OCI-LY3 (cell line): ENCODE measurements at regions not wholly inside any gene's neighbourhood (a gene's known extent, or its start where the extent isn't known, plus 50 kb on each side); places are given as distances from the start of the nearest gene placed in this dataset.
A peak's percentile ranks its signal among the peaks of the same experiment; 100 is the strongest.

Experiments used
- H2AFZ ChIP-seq: fragments of 200-600, 300-600 bp; shearing (Covaris generic); 2 replicates; pipeline ENCODE4 v1.6.0; 2014; ENCODE audit warnings: antibody characterized with exemption, low read depth, low read length
- H3K27ac ChIP-seq: fragments of 200-600, 300-600 bp; sonication (generic); 2 replicates; pipeline ENCODE4 v1.5.1; 2014; ENCODE audit warnings: mild to moderate bottlenecking, low read length, moderate library complexity, mixed read lengths
- H3K27me3 ChIP-seq: fragments of 200-600, 300-600 bp; sonication (generic); 2 replicates; pipeline ENCODE4 v1.6.1; 2014; ENCODE audit warnings: low read depth, low read length, mixed read lengths
- H3K36me3 ChIP-seq: fragments of 200-600, 300-600 bp; sonication (generic); replicated peaks from 2 replicates; pipeline ENCODE3; 2014; ENCODE audit warnings: low read depth, low read length, mixed read lengths
- H3K4me1 ChIP-seq: fragments of 300-600, 200-600 bp; sonication (generic); 2 replicates; pipeline ENCODE4 v1.6.1; 2014; ENCODE audit warnings: low read length, mixed read lengths
- H3K4me2 ChIP-seq: fragments of 200-600, 300-600 bp; sonication (generic); 2 replicates; pipeline ENCODE4 v1.6.1; 2014; ENCODE audit warnings: low read length, mixed read lengths
- H3K4me3 ChIP-seq: fragments of 300-600, 200-600 bp; sonication (generic); 2 replicates; pipeline ENCODE4 v1.5.1; 2014; ENCODE audit warnings: antibody characterized with exemption, mild to moderate bottlenecking, low read length, moderate library complexity
- H3K79me2 ChIP-seq: fragments of 300-600, 200-600 bp; shearing (Covaris generic); 2 replicates; pipeline ENCODE4 v1.6.1; 2014; ENCODE audit warnings: mild to moderate bottlenecking, low read length, mixed read lengths
- H3K9ac ChIP-seq: fragments of 300-600, 200-600 bp; shearing (Covaris generic); 2 replicates; pipeline ENCODE4 v1.6.0; 2014; ENCODE audit warnings: mild to moderate bottlenecking, low read length, moderate library complexity
- H3K9me3 ChIP-seq: fragments of 200-600, 300-600 bp; shearing (Covaris generic); 2 replicates; pipeline ENCODE4 v1.6.1; 2014; ENCODE audit warnings: low read length, mixed read lengths; ENCODE audit not compliant: insufficient read depth
- H4K20me1 ChIP-seq: fragments of 200-600, 300-600 bp; sonication (generic); 2 replicates; pipeline ENCODE4 v1.6.1; 2016; ENCODE audit warnings: low read length, mixed read lengths; ENCODE audit not compliant: insufficient read depth
- CTCF ChIP-seq: fragments of 200-600, 300-600 bp; sonication (generic); IDR thresholded peaks from 2 replicates; pipeline ENCODE4 v1.5.1; 2014; ENCODE audit warnings: antibody characterized with exemption, low read length, low read depth
- EZH2phosphoT487 ChIP-seq: fragments of 200-600 bp; shearing (Covaris generic); IDR thresholded peaks from 2 replicates; pipeline ENCODE4 v1.6.1; 2018; ENCODE audit warnings: antibody characterized with exemption, mixed run types, low read depth

- Histone ChIP-seq H3K4me1 (peaks cover 40% of the 10 kb centered on the region), H3K4me3 (no peak overlapping the region), H4K20me1 (no peaks in the 10 kb centered on the region), H3K27ac (no peak overlapping the region), H3K27me3 (peaks cover 13% of the 10 kb centered on the region), H3K9ac (no peak overlapping the region), H3K4me2 (no peak overlapping the region), H3K9me3 (no peaks in the 10 kb centered on the region), H2AFZ (no peak overlapping the region), H3K36me3 (no peaks in the 10 kb centered on the region), H3K79me2 (no peaks in the 10 kb centered on the region)
- no peak for TF ChIP-seq EZH2phosphoT487
- TF ChIP-seq CTCF: no peak
Measured at GRCh38 chr10:3006093-3006492, 61.3 kb upstream of the PFKP start.

GRCh38 chr10:3002304-3002703 is 65.0 kb upstream of the PFKP start:
- Histone ChIP-seq H4K20me1 (no peaks in the 10 kb centered on the region), H3K27me3 (no peaks in the 10 kb centered on the region), H3K4me3 (no peak overlapping the region), H3K79me2 (no peaks in the 10 kb centered on the region), H3K27ac (peak overlapping the region; percentile 28), H3K4me2 (peak overlapping the region; percentile 47), H3K9ac (no peak overlapping the region), H2AFZ (peak overlapping the region; percentile 78), H3K9me3 (no peaks in the 10 kb centered on the region), H3K36me3 (no peaks in the 10 kb centered on the region), H3K4me1 (peaks cover 18% of the 10 kb centered on the region)
- TF ChIP-seq EZH2phosphoT487: no peak
- TF ChIP-seq CTCF: no peak

GRCh38 chr10:3000048-3000447 is 67.3 kb upstream of the PFKP start:
- H3K4me1 ChIP-seq: peaks cover 18% of the 10 kb centered on the region
- H3K27ac ChIP-seq: no peak overlapping the region
- H3K36me3 ChIP-seq: no peaks in the 10 kb centered on the region
- no peak overlapping the region for H3K4me2 ChIP-seq
- no peak overlapping the region for H2AFZ ChIP-seq
- H3K9me3 ChIP-seq: no peaks in the 10 kb centered on the region
- H3K79me2 ChIP-seq: no peaks in the 10 kb centered on the region
- TF ChIP-seq CTCF (no peak), EZH2phosphoT487 (no peak)
- H3K4me3 ChIP-seq: no peak overlapping the region
- H3K9ac ChIP-seq: no peak overlapping the region
- no peaks in the 10 kb centered on the region for H4K20me1 ChIP-seq
- no peaks in the 10 kb centered on the region for H3K27me3 ChIP-seq

GRCh38 chr10:2994221-2994961 is 73.0 kb upstream of the PFKP start:
- peaks cover 5% of the 10 kb centered on the region; the same call in 1 of the 2 replicates for H3K9me3 ChIP-seq
- no peak overlapping the region for H3K27ac ChIP-seq
- H2AFZ ChIP-seq: no peak overlapping the region
- peaks cover 7% of the 10 kb centered on the region for H3K4me1 ChIP-seq
- no peaks in the 10 kb centered on the region for H4K20me1 ChIP-seq
- no peaks in the 10 kb centered on the region for H3K27me3 ChIP-seq
- H3K79me2 ChIP-seq: no peaks in the 10 kb centered on the region
- no peak overlapping the region for H3K4me3 ChIP-seq
- H3K9ac ChIP-seq: no peak overlapping the region
- H3K36me3 ChIP-seq: no peaks in the 10 kb centered on the region
- TF ChIP-seq CTCF: no peak
- TF ChIP-seq EZH2phosphoT487: no peak
- no peak overlapping the region for H3K4me2 ChIP-seq
